ENCODE measurements at regions not wholly inside any gene's neighbourhood (a gene's known extent, or its start where the extent isn't known, plus 50 kb on each side); places are given as distances from the start of the nearest gene placed in this dataset.
A peak's percentile ranks its signal among the peaks of the same experiment; 100 is the strongest.

- DNase-seq (ENCODE audit: low spot score) (no peak), FAIRE-seq (peak; percentile 71)
These were observed 297.6 kb upstream of the SP8 start for GRCh38 chr7:21084286-21084685.

GRCh38 chr7:21086688-21087087 lies 300.0 kb upstream of the SP8 start:
- no peak for FAIRE-seq
- DNase-seq (ENCODE audit: low spot score): peak; percentile 61

- DNase-seq (ENCODE audit: low spot score) (no peak), FAIRE-seq (no peak)
These were observed 303.0 kb upstream of the SP8 start for GRCh38 chr7:21089653-21090052.

GRCh38 chr7:21092766-21093702 lies 306.3 kb upstream of the SP8 start:
- no peak for DNase-seq (ENCODE audit: low spot score)
- no peak for FAIRE-seq

GRCh38 chr7:21094589-21094988 lies 307.9 kb upstream of the SP8 start:
- FAIRE-seq (no peak), DNase-seq (ENCODE audit: low spot score) (no peak)

- DNase-seq (ENCODE audit: low spot score) (no peak), FAIRE-seq (no peak)
These were observed 312.7 kb upstream of the SP8 start for GRCh38 chr7:21099432-21099831.

- FAIRE-seq (no peak), DNase-seq (ENCODE audit: low spot score) (no peak)
These were observed 313.3 kb upstream of the SP8 start for GRCh38 chr7:21099955-21100354.

GRCh38 chr7:21101541-21101940 lies 314.9 kb upstream of the SP8 start:
- FAIRE-seq (no peak), DNase-seq (ENCODE audit: low spot score) (no peak)

GRCh38 chr7:21103426-21104123 lies 316.9 kb upstream of the SP8 start:
- no peak for FAIRE-seq
- DNase-seq (ENCODE audit: low spot score): no peak

GRCh38 chr7:21104124-21104500 lies 317.4 kb upstream of the SP8 start:
- no peak for FAIRE-seq
- DNase-seq (ENCODE audit: low spot score): no peak

- no peak for DNase-seq (ENCODE audit: low spot score)
- no peak for FAIRE-seq
These were observed 319.6 kb upstream of the SP8 start for GRCh38 chr7:21106296-21106732.

GRCh38 chr7:21107101-21107500 lies 320.4 kb upstream of the SP8 start:
- FAIRE-seq: no peak
- no peak for DNase-seq (ENCODE audit: low spot score)

- DNase-seq (ENCODE audit: low spot score) (no peak), FAIRE-seq (no peak)
These were observed 319.7 kb upstream of the SP4 start for GRCh38 chr7:21108182-21108581.

GRCh38 chr7:21113609-21114415 lies 314.1 kb upstream of the SP4 start:
- FAIRE-seq (no peak), DNase-seq (ENCODE audit: low spot score) (no peak)

GRCh38 chr7:21123586-21123985 lies 304.3 kb upstream of the SP4 start:
- FAIRE-seq (no peak), DNase-seq (ENCODE audit: low spot score) (no peak)

GRCh38 chr7:21125297-21125696 lies 302.6 kb upstream of the SP4 start:
- DNase-seq (ENCODE audit: low spot score) (no peak), FAIRE-seq (no peak)

- FAIRE-seq (no peak), DNase-seq (ENCODE audit: low spot score) (no peak)
These were observed 299.6 kb upstream of the SP4 start for GRCh38 chr7:21128062-21128817.

GRCh38 chr7:21131897-21132296 lies 296.0 kb upstream of the SP4 start:
- DNase-seq (ENCODE audit: low spot score) (no peak), FAIRE-seq (no peak)

GRCh38 chr7:21134631-21135030 lies 293.3 kb upstream of the SP4 start:
- DNase-seq (ENCODE audit: low spot score) (no peak), FAIRE-seq (no peak)

GRCh38 chr7:21135437-21135836 lies 292.4 kb upstream of the SP4 start:
- no peak for DNase-seq (ENCODE audit: low spot score)

GRCh38 chr7:21137640-21138039 lies 290.2 kb upstream of the SP4 start:
- no peak for DNase-seq (ENCODE audit: low spot score)
- FAIRE-seq: no peak

More at GRCh38 chr7:21135437-21135836, 292.4 kb upstream of the SP4 start:
- no peak for FAIRE-seq

Measured in urothelium cell line (cell line).